ENCODE measurements at regions not wholly inside any gene's neighbourhood (a gene's known extent, or its start where the extent isn't known, plus 50 kb on each side); places are given as distances from the start of the nearest gene placed in this dataset.

DNA sequence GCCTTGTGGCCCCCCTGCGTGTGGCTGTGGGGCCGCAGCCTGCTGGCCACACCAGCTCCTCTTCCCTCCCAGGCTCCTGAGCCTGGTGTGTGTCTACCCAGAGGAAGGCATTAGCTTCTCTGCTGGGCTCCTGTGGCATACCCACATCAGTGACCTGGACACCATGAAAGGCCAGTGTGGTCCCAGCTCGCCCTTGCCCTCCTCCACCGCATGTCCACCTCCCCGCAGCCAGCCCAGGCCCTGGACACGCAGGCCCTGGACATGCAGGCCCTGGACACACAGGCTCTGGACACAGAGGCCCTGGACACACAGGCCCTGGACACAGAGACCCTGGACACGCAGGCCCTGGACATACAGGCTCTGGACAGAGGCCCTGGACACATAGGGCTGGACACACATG, 153.4 kb upstream of the PPP1R26 start:
- peak; percentile 6 for DNase-seq

DNA sequence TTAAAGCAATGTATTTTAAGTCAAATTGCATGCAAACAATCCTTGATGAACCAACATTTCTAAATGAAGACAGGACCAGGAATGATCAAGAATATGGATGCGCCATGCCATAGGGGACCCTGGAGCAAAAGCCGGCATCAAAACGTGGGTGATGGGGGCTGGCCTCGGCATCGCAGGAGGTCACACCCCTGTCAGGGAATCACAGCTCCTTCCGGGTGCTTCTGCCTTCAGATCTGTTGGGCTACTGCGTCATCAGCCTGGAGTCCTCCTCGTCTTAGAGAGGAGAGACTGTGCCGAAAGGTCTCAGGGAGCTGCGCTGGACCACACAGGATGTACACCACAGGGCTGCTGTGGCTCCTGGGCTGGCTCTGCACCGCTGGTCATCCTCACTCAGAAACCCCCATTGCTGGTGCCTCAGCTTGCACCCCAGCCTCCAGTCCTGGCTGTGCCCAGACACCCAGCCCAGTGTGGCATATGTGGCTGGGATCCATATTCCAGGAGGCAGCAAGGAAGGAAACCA, 152.9 kb upstream of the PPP1R26 start:
- peak; percentile 4 for DNase-seq

DNA sequence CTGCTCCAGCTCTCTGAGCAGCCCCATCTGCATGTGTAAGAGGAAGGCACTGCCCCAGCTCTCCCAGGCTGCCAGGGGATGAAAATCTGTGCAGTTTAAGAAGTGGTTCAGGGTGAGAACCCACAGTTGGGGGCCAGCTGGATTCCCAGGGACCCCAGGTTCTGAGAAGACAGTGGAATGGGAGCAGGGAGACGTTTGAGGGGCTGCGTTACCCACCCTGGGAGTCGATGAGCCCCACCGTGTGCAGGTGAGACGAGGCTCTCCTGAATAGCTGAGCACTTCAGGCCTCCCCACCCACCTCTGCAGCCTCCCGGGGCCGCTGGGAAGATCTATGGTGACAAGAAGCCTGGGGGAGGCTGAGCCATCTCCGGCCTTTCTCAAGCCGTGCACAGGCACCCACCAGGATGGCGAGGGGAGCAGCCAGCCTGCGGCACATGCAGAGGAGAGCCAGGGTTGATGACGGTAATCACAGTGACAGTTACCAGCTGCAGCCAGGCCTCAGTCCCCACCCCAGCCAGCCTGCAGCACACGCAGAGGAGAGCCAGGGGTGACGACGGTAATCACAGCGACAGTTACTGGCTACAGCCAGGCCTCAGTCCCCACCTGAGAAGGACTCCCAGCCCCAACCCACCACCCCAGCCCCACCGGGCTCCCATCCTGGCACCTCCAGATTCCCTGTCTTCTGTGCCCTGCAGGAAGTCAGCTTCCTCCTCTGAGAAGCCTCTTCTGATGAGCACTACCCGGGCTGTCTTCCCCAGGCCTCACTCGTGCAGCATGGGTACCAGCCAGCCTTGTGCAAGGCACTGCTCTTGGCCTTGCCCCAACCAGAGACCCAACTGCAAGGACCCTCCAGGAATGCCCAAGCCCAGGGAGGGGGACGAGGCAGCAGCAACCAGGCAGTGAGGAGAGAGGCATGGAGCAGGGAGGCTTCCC, 150.8 kb upstream of the PPP1R26 start:
- DNase-seq = peak; percentile 3

DNA sequence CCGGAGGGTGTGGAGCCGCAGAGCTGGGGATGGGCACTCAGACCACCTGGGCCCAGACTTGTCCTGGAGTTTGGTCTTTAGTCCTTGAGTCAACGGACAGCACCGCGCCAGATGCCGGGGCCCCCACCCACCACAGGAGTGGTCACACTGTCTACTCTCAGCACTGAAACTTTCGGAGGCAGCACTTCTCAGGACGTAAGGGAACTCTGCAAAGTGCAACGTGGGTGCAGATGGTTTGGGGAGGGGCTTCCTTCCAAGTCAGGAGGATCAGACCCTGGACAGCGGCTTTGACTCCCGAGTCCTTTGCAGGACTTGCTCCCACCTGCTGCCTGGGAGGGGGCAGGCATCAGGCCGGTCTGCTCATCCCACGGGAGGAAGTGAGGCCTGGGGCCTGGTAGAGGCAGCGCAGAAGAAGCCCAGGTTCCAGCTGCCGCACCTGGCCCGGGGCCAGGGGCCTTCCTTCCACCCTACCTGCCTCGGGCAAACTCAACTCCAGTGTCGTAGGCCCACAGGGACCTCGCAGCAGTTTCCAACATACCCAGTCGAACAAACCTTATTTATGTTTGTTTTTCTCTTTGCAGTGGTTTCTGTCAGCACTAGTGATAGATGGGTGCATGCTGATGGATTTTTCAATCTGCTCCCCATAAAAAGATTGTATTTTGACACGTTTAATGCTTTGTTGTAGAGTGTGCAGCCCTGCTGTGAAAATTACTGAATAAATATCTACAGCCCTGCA, 149.8 kb upstream of the PPP1R26 start:
- DNase-seq = peak; percentile 9

DNA sequence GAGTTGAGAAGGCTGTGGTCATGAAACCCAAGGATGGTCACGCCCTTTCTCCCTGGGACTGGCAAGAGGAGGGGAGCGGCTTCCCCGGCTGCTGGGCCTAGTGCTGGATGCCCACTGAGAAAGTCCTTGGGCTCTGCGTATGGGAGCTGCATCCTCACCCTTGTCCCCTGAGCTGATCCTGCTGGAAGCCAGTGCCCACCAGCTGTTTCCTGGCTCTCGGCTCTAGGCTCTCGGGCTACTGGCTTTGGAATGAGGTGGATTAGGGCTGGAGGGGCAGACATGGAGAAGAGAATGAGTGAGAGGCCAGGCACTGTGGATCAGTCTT, 149.3 kb upstream of the PPP1R26 start:
- peak; percentile 8 for DNase-seq

DNA sequence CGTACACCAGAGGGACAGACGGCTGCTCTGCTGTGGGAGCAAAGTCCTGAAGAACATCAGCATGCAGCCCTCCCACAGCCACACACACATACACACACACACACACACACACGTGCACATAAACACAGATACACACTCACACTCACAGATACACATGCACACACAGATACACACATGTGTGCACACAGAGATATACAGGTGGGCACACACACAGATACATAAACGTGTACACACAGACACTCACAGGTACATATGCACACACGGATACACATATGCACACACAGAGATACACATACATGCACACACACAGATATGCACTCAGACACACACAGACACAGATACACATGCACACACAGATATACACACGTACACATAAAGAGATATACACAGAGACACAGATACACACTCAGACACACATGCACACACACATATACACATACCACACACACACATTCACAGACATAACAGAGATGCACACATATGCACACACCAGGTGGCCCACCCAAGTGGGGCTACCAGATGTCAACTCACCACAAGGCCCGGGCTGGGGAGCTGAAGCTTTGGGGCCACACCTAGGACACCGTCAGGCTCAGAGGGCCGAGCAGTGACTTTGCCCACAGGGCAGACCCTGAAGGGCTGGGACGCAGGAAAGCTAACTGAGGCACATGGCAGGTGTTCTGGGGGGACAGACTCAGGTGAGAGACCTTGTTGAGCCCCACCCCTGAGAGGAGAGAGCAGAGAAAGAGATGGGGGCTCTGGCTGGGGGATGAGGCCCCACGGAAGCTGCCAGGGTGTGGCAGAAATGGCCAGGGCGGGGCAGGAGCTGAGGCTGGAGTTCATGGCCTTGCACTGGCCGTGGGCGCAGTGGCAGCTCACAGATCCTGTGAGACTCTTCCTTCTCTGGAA, 148.6 kb upstream of the PPP1R26 start:
- no peak for DNase-seq

GRCh38 chr9:135332516-135332915, 147.1 kb upstream of the PPP1R26 start:
- DNase-seq = no peak

GRCh38 chr9:135332979-135333748, 146.4 kb upstream of the PPP1R26 start:
- DNase-seq = peak; percentile 7

GRCh38 chr9:135334953-135335460, 144.6 kb upstream of the PPP1R26 start:
- peak; percentile 8 for DNase-seq

DNA sequence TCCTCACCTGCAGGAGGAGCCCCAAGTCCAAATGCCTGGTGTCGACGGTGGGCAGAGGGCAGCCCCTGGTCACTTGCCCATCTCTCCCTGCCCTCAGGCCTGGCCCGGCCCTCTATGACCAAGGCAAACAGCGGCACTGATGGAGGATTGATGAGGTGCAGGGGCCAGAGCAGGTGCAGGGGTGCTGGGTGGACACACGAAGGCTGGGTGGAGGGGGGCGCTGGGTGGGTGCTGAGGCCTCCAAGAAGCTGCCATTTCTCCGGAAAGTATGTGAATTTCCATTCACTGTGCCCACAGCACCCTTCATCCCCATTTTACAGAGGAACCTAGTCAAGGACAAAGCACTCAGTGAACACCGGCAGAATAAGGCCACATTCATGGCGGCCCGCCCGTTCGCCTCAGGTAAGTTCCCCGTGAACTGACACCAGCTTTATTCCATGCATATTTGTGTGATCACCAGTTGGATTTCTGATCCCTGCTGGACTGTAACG, 143.8 kb upstream of the PPP1R26 start:
- peak; percentile 4 for DNase-seq

GRCh38 chr9:135336722-135337527, 142.7 kb upstream of the PPP1R26 start:
- DNase-seq = no peak

GRCh38 chr9:135338546-135338945, 141.0 kb upstream of the PPP1R26 start:
- DNase-seq = peak; percentile 7

- peak; percentile 6 for DNase-seq
These were observed 140.1 kb upstream of the PPP1R26 start for GRCh38 chr9:135339378-135339973.

DNA sequence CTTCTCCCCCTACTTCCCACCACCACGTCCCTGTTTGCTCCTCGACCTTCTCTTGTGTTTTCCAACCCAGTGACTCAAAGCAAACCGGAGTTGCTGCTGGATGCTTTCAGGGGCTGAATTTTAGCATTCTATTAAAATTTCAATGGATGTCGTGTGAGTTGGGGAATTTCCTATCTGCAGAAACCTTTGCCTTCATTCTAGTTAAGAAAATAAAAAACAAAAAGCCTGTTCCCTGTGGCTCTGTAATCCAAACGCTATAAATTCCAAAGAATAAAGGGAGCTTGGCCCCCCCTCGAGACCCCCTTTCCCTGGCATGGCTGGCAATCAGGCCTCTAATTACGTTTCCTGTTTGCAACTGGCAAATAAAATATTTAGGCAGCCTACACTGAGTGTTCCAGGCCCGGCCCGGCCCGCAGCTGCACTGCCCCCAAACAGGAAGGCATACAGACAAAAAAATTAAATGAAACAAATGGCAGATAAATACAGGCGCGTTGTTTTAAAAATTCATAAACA, 139.4 kb upstream of the PPP1R26 start:
- DNase-seq = no peak

- peak; percentile 3 for DNase-seq
These were observed 138.7 kb upstream of the PPP1R26 start for GRCh38 chr9:135340726-135341475.

GRCh38 chr9:135341612-135342169, 137.9 kb upstream of the PPP1R26 start:
- DNase-seq = peak; percentile 4

DNA sequence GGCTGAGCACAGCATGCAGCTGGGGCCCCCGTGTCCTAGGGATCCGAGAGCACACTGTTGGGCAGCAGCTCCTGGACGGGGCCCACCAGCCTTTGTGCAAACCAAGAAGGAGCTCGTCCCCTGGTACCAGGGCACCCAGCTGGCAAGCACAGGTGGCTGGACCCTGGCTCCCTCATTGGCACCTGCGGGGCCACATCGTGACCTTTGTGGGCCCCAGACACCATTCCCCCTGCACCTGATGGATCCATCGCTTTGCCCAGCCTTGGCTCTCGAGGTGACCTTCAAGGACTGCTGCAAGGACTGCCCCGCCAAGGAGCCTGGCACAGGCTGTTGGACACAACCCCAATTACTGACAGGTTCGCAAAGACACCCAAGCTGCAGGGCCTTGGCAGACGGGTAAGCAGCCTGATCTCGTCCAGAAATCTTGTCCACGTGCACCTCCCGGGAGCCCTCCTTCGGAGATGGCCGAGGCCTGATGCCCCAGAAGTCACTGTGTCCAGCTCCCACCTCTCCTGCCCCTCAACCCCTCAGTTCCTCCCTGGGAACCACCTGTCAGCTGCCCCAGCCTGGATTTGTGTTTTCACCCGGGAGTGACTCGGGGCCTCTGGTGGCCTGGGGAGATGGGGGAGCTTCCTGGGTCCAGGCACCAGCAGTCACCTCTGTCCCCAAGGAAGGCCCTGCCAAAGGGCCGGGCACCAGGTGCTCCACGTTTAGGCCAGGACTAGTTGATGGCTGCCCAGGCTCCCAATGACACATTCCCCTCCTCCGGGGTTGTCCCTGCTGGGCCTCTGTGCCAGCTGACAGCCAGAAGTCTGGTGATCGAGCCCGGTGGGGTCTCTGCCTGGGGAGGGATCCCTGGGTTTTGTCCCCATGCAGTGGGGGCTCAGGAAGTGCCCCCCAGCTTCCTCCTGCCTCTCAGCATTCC, 137.1 kb upstream of the PPP1R26 start:
- peak; percentile 15 for DNase-seq

DNA sequence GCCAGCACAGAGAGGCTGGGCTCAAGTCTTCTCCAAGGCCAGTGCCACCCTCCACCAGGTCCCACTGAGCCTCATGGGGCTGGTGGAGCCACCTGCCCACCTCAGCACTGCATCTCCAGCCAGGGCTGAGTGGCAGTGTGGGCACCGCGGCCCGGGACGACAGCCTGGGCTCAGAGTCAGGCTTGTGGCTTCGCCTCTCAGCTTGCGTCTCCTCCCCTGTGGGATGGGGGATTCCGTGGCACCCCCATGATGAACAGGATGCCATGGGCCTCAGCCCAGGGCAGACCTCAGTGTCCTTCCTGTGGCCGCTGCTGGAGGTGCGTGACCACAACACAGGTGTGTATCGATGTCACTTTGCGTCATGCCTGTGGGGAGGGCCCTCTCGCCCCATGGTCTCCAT, 136.4 kb upstream of the PPP1R26 start:
- no peak for DNase-seq
